HCT116 (cell line): ENCODE measurements at regions not wholly inside any gene's neighbourhood (a gene's known extent, or its start where the extent isn't known, plus 50 kb on each side); places are given as distances from the start of the nearest gene placed in this dataset.

Experiments
- ATAC-seq: fragments of 200-7000 bp; cut with Tn5 transposase; 2 replicates; pipeline ENCODE4 v1.9.1; 2020; ENCODE audit warnings: mild to moderate bottlenecking, moderate library complexity
- BruUV-seq: library from RNA; stranded (reverse); fragments of 400-500 nt; replicated peaks from 2 replicates; lab custom pipeline; 2021; lab: Mats Ljungman, UMichigan
- CTCF ChIA-PET: fragments of 300-600 bp; sonication (Branson Sonifier 250); formaldehyde crosslinking; loops from one replicate; lab custom pipeline; 2021; ENCODE audit warnings: antibody characterized with exemption; lab: Charles Lee
- POLR2A ChIA-PET: fragments of 300-600, 350-600 bp; sonication (Branson Sonifier 250); formaldehyde crosslinking; loops from one replicate; lab custom pipeline; 2021; ENCODE audit warnings: antibody characterized with exemption; lab: Charles Lee
- RAD21 ChIA-PET, 2 experiments: fragments of 300-600 bp; sonication (Branson Sonifier 250); formaldehyde crosslinking; loops; one replicate each; lab custom pipeline; 2023; ENCODE audit warnings: low total read pairs in 2 of 2; ENCODE audit not compliant: uncharacterized antibody in 2 of 2, unreplicated experiment in 2 of 2, low non-redundant PET in 1 of 2; lab: Charles Lee
- DNase-seq: peaks from one replicate; pipeline ENCODE4 v3.0.0-alpha.2; 2010; ENCODE audit warnings: low read depth, low spot score
- H2AFZ ChIP-seq: fragments of 200-600 bp; shearing (Covaris generic), sonication (generic); 2 replicates; pipeline ENCODE4 v1.6.1; 2017; ENCODE audit warnings: low read depth, mixed run types, mixed read lengths, antibody characterized with exemption, low read length; ENCODE audit not compliant: poor library complexity, severe bottlenecking
- H3K27ac ChIP-seq: 2 replicates; pipeline ENCODE4 v1.5.1; 2012; ENCODE audit warnings: low read depth, low read length
- H3K27me3 ChIP-seq: fragments of 200-600 bp; sonication (generic); 2 replicates; pipeline ENCODE4 v1.6.1; 2016; ENCODE audit warnings: mixed run types, low read length, mixed read lengths; ENCODE audit not compliant: insufficient read depth
- H3K36me3 ChIP-seq, 2 experiments: fragments of 200-500 bp in 1 of 2; fragments of 200-600 bp in 1 of 2; sonication (Bioruptor generic) in 1 of 2; sonication (generic) in 1 of 2; 2 replicates each; pipeline versions ENCODE4 v1.5.1 to v1.6.1; 2014 to 2016; ENCODE audit warnings: low read length in 2 of 2, inconsistent platforms in 1 of 2, mixed read lengths in 1 of 2, mixed run types in 1 of 2; ENCODE audit not compliant: insufficient read depth in 2 of 2, control insufficient read depth in 1 of 2
- H3K4me1 ChIP-seq, 2 experiments: fragments of 200-600 bp in 1 of 2; sonication (generic) in 1 of 2; 2 replicates each; pipeline versions ENCODE4 v1.5.1 to v1.6.1; 2012 to 2017; ENCODE audit warnings: low read length in 2 of 2, inconsistent platforms in 1 of 2, mild to moderate bottlenecking in 1 of 2, mixed read lengths in 1 of 2, mixed run types in 1 of 2, moderate library complexity in 1 of 2; ENCODE audit not compliant: insufficient read depth in 2 of 2, control insufficient read depth in 1 of 2
- H3K4me2 ChIP-seq: fragments of 200-600 bp; sonication (generic); 2 replicates; pipeline ENCODE4 v1.6.1; 2017; ENCODE audit warnings: mixed run types, low read length, mixed read lengths
- H3K4me3 ChIP-seq, 2 experiments: fragments of 200-600 bp in 1 of 2; sonication (generic) in 1 of 2; replicated peaks in 1 of 2; 2 replicates each; pipeline ENCODE4 v1.5.1; 2011 to 2016; ENCODE audit warnings: low read length in 2 of 2, control low read depth in 1 of 2, low read depth in 1 of 2, mild to moderate bottlenecking in 1 of 2, mixed read lengths in 1 of 2, mixed run types in 1 of 2
- H3K79me2 ChIP-seq: fragments of 200-600 bp; sonication (generic); 2 replicates; pipeline ENCODE4 v1.6.1; 2017; ENCODE audit warnings: mild to moderate bottlenecking, mixed run types, low read length, moderate library complexity, mixed read lengths; ENCODE audit not compliant: insufficient read depth
- H3K9ac ChIP-seq: fragments of 200-600 bp; sonication (generic); 2 replicates; pipeline ENCODE4 v1.6.1; 2016; ENCODE audit warnings: low read length, mixed read lengths
- H3K9me2 ChIP-seq: fragments of 200-600 bp; sonication (generic), shearing (Covaris generic); 2 replicates; pipeline ENCODE4 v1.6.1; 2017; ENCODE audit warnings: mixed run types, mild to moderate bottlenecking, moderate library complexity; ENCODE audit not compliant: insufficient read depth
- H3K9me3 ChIP-seq, 2 experiments: fragments of 200-500 bp in 1 of 2; fragments of 200-600 bp in 1 of 2; sonication (Bioruptor generic) in 1 of 2; sonication (generic) in 1 of 2; 2 replicates each; pipeline ENCODE4 v1.6.1; 2014 to 2017; ENCODE audit warnings: low read length in 2 of 2, mixed read lengths in 2 of 2, inconsistent platforms in 1 of 2, low read depth in 1 of 2, mild to moderate bottlenecking in 1 of 2, mixed run types in 1 of 2, moderate library complexity in 1 of 2; ENCODE audit not compliant: control insufficient read depth in 1 of 2, insufficient read depth in 1 of 2
- H4K20me1 ChIP-seq: fragments of 200-600 bp; sonication (generic), shearing (Covaris generic); 2 replicates; pipeline ENCODE4 v1.6.1; 2017; ENCODE audit warnings: mixed run types, mild to moderate bottlenecking, moderate library complexity; ENCODE audit not compliant: insufficient read depth
- CBX3 ChIP-seq: IDR thresholded peaks from 2 replicates; pipeline ENCODE4 v1.6.1; 2012; ENCODE audit warnings: low read depth
- EGR1 ChIP-seq: IDR thresholded peaks from 2 replicates; pipeline ENCODE4 v1.6.1; 2012; ENCODE audit warnings: low read depth
- EZH2 ChIP-seq: fragments of 200-600 bp; sonication (generic); IDR thresholded peaks from 2 replicates; pipeline ENCODE4 v1.6.1; 2017; ENCODE audit warnings: antibody characterized with exemption, mixed run types
- EZH2phosphoT487 ChIP-seq: fragments of 200-600 bp; IDR thresholded peaks from 2 replicates; pipeline ENCODE4 v1.6.1; 2018; ENCODE audit warnings: antibody characterized with exemption, borderline replicate concordance
- JUND ChIP-seq: IDR thresholded peaks from 2 replicates; pipeline ENCODE4 v1.6.1; 2012
- POLR2A ChIP-seq: IDR thresholded peaks from 2 replicates; pipeline ENCODE4 v1.7.0; 2011; ENCODE audit warnings: borderline replicate concordance; ENCODE audit not compliant: insufficient read depth, insufficient read length; ENCODE audit errors: extremely low read depth
- RAD21 ChIP-seq: IDR thresholded peaks from 2 replicates; pipeline ENCODE4 v1.6.1; 2012; ENCODE audit warnings: low read depth, mild to moderate bottlenecking
- SIN3A ChIP-seq: IDR thresholded peaks from 2 replicates; pipeline ENCODE4 v1.6.1; 2012; ENCODE audit warnings: low read depth
- SRF ChIP-seq: IDR thresholded peaks from 2 replicates; pipeline ENCODE4 v1.6.1; 2012; ENCODE audit warnings: low read depth
- TCF7L2 ChIP-seq: IDR thresholded peaks from 2 replicates; pipeline ENCODE4 v1.7.0; 2011; ENCODE audit warnings: borderline replicate concordance, inconsistent platforms; ENCODE audit not compliant: insufficient read depth, insufficient read length; ENCODE audit errors: extremely low read depth
- YY1 ChIP-seq: IDR thresholded peaks from 2 replicates; pipeline ENCODE4 v1.6.1; 2011; ENCODE audit warnings: low read length, low read depth, moderate library complexity, mild to moderate bottlenecking; ENCODE audit not compliant: insufficient replicate concordance; ENCODE audit errors: extremely low read depth
- ZBTB33 ChIP-seq: IDR thresholded peaks from 2 replicates; pipeline ENCODE4 v1.6.1; 2011; ENCODE audit warnings: mild to moderate bottlenecking, low read length, moderate library complexity; ENCODE audit not compliant: insufficient replicate concordance; ENCODE audit errors: extremely low read depth
- ZFX ChIP-seq: fragments of 450-650 bp; IDR thresholded peaks from 2 replicates; pipeline ENCODE4 v1.6.1; 2017
- ZNF274 ChIP-seq: fragments of 200-500 bp; sonication (Bioruptor generic); IDR thresholded peaks from 2 replicates; pipeline ENCODE4 v1.6.1; 2014; ENCODE audit warnings: mild to moderate bottlenecking, low read depth, low read length, inconsistent platforms
- intact Hi-C: fragments of 100-400 bp; cut with micrococcal nuclease; formaldehyde crosslinking; loops from 2 replicates; pipeline ENCODE4 v1.10.0; 2022
- TF ChIP-seq, protein P1 (sequence below), 3 experiments: fragments of 200-600 bp in 1 of 3; sonication (generic) in 1 of 3; IDR thresholded peaks in 2 of 3; conservative IDR thresholded peaks in 1 of 3; 2 replicates each; pipeline ENCODE4 v1.5.1; 2012 to 2017; ENCODE audit warnings: low read depth in 2 of 3, low read length in 2 of 3, antibody characterized with exemption in 1 of 3, borderline replicate concordance in 1 of 3, control low read depth in 1 of 3, mild to moderate bottlenecking in 1 of 3, mixed read lengths in 1 of 3, mixed run types in 1 of 3, moderate library complexity in 1 of 3; ENCODE audit not compliant: insufficient read depth in 1 of 3
- TF ChIP-seq, protein P2 (sequence below): IDR thresholded peaks from 2 replicates; pipeline ENCODE4 v1.6.1; 2012; ENCODE audit warnings: low read depth

GRCh38 chr4:1544861-1545281, 138.6 kb upstream of the NKX1-1 start:
- no peaks in the 10 kb centered on the region for H4K20me1 ChIP-seq
- ATAC-seq (no peak), DNase-seq (no peak)
- POLR2A ChIA-PET: no interaction called here
- no peaks in the 10 kb centered on the region for H3K9me3 ChIP-seq
- CTCF ChIA-PET: no interaction called here
- no peaks in the 10 kb centered on the region for H3K27me3 ChIP-seq
- H3K4me3 ChIP-seq: no peak overlapping the region
- H3K4me1 ChIP-seq: peaks cover 0 to 15% of the 10 kb centered on the region in 2 experiments; a peak in 2 of 4 replicates
- H2AFZ ChIP-seq: no peak overlapping the region
- H3K4me2 ChIP-seq: no peak overlapping the region
- no peak overlapping the region for H3K27ac ChIP-seq
- H3K36me3 ChIP-seq: no peaks in the 10 kb centered on the region
- no peak overlapping the region for H3K9ac ChIP-seq
- H3K9me2 ChIP-seq: no peaks in the 10 kb centered on the region
- BruUV-seq: no TSS peak
- TF ChIP-seq EZH2 (no peak), SRF (no peak), ZNF274 (no peak), JUND (no peak), YY1 (no peak), ZFX (no peak), CBX3 (no peak), ZBTB33 (no peak), EGR1 (no peak), EZH2phosphoT487 (no peak), RAD21 (no peak), TCF7L2 (no peak), POLR2A (no peak), SIN3A (no peak)
- TF ChIP-seq, protein P1, sequence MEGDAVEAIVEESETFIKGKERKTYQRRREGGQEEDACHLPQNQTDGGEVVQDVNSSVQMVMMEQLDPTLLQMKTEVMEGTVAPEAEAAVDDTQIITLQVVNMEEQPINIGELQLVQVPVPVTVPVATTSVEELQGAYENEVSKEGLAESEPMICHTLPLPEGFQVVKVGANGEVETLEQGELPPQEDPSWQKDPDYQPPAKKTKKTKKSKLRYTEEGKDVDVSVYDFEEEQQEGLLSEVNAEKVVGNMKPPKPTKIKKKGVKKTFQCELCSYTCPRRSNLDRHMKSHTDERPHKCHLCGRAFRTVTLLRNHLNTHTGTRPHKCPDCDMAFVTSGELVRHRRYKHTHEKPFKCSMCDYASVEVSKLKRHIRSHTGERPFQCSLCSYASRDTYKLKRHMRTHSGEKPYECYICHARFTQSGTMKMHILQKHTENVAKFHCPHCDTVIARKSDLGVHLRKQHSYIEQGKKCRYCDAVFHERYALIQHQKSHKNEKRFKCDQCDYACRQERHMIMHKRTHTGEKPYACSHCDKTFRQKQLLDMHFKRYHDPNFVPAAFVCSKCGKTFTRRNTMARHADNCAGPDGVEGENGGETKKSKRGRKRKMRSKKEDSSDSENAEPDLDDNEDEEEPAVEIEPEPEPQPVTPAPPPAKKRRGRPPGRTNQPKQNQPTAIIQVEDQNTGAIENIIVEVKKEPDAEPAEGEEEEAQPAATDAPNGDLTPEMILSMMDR (IDR thresholded peaks at IDR 0.05 in 2 of 3, conservative IDR thresholded peaks at IDR 0.05 in 1 of 3; ENCODE audit: borderline replicate concordance in 1 of 3, insufficient read depth in 1 of 3, low read depth in 2 of 3, low read length in 2 of 3): no peak
- TF ChIP-seq, protein P2, sequence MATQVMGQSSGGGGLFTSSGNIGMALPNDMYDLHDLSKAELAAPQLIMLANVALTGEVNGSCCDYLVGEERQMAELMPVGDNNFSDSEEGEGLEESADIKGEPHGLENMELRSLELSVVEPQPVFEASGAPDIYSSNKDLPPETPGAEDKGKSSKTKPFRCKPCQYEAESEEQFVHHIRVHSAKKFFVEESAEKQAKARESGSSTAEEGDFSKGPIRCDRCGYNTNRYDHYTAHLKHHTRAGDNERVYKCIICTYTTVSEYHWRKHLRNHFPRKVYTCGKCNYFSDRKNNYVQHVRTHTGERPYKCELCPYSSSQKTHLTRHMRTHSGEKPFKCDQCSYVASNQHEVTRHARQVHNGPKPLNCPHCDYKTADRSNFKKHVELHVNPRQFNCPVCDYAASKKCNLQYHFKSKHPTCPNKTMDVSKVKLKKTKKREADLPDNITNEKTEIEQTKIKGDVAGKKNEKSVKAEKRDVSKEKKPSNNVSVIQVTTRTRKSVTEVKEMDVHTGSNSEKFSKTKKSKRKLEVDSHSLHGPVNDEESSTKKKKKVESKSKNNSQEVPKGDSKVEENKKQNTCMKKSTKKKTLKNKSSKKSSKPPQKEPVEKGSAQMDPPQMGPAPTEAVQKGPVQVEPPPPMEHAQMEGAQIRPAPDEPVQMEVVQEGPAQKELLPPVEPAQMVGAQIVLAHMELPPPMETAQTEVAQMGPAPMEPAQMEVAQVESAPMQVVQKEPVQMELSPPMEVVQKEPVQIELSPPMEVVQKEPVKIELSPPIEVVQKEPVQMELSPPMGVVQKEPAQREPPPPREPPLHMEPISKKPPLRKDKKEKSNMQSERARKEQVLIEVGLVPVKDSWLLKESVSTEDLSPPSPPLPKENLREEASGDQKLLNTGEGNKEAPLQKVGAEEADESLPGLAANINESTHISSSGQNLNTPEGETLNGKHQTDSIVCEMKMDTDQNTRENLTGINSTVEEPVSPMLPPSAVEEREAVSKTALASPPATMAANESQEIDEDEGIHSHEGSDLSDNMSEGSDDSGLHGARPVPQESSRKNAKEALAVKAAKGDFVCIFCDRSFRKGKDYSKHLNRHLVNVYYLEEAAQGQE: no peak
- TF ChIP-seq, all 23 proteins: peak for 0
- H3K79me2 ChIP-seq: no peaks in the 10 kb centered on the region
- intact Hi-C loops: no loop called here
- RAD21 ChIA-PET: no interaction called here
